Fibroblast of villous mesenchyme (primary cell): ENCODE measurements at regions not wholly inside any gene's neighbourhood (a gene's known extent, or its start where the extent isn't known, plus 50 kb on each side); places are given as distances from the start of the nearest gene placed in this dataset.
"Not testable (repeated sequence)": the region's sequence is repeated elsewhere in the genome, so short reads cannot be mapped to it uniquely, and the experiment has no call there.

Source experiments
- DNase-seq: peaks from one replicate; pipeline ENCODE4 v3.0.0-alpha.2; 2010; ENCODE audit warnings: low read depth
- H3K4me3 ChIP-seq: 2 replicates; pipeline ENCODE4 v1.5.1; 2011; ENCODE audit warnings: low read depth, mild to moderate bottlenecking, low read length
- CTCF ChIP-seq: IDR thresholded peaks from 2 replicates; pipeline ENCODE4 v1.5.1; 2012; ENCODE audit warnings: low read depth, mild to moderate bottlenecking, low read length; ENCODE audit not compliant: insufficient read depth

GRCh38 chr18:51561821-51562220, 364.3 kb upstream of the MEX3C start:
- no peak overlapping the region for H3K4me3 ChIP-seq
- DNase-seq: no peak
- no peak for TF ChIP-seq CTCF

- no peak for TF ChIP-seq CTCF
- no peak overlapping the region for H3K4me3 ChIP-seq
- DNase-seq: no peak
Measured at GRCh38 chr18:51562866-51563265, 365.4 kb upstream of the MEX3C start.

- TF ChIP-seq CTCF: no peak
Measured at GRCh38 chr18:51563396-51563795, 365.9 kb upstream of the MEX3C start.

GRCh38 chr18:51568151-51568550, 370.7 kb upstream of the MEX3C start:
- H3K4me3 ChIP-seq: no peak overlapping the region
- no peak for TF ChIP-seq CTCF
- DNase-seq: no peak

More at GRCh38 chr18:51563396-51563795, 365.9 kb upstream of the MEX3C start:
- DNase-seq: no peak
- no peak overlapping the region for H3K4me3 ChIP-seq

- TF ChIP-seq CTCF: no peak
- H3K4me3 ChIP-seq: no peak overlapping the region
- DNase-seq: no peak
Measured at GRCh38 chr18:51569153-51569552, 371.7 kb upstream of the MEX3C start.

- TF ChIP-seq CTCF: no peak
- no peak overlapping the region for H3K4me3 ChIP-seq
- no peak for DNase-seq
Measured at GRCh38 chr18:51569561-51569960, 372.1 kb upstream of the MEX3C start.

GRCh38 chr18:51570071-51570470, 372.6 kb upstream of the MEX3C start:
- not testable (repeated sequence) for DNase-seq, H3K4me3 ChIP-seq

- not testable (repeated sequence) for H3K4me3 ChIP-seq, DNase-seq
Measured at GRCh38 chr18:51573886-51574285, 376.4 kb upstream of the MEX3C start.
